Erythroblast (primary cell): ENCODE measurements at regions not wholly inside any gene's neighbourhood (a gene's known extent, or its start where the extent isn't known, plus 50 kb on each side); places are given as distances from the start of the nearest gene placed in this dataset.

Experiments
- GATA1 ChIP-seq: IDR thresholded peaks from 2 replicates; pipeline ENCODE4 v1.6.1; 2011; ENCODE audit warnings: low read depth, mild to moderate bottlenecking, control low read depth, low read length, moderate library complexity
- POLR2A ChIP-seq: IDR thresholded peaks from 2 replicates; pipeline ENCODE4 v1.6.1; 2011; ENCODE audit warnings: mild to moderate bottlenecking, low read length

DNA sequence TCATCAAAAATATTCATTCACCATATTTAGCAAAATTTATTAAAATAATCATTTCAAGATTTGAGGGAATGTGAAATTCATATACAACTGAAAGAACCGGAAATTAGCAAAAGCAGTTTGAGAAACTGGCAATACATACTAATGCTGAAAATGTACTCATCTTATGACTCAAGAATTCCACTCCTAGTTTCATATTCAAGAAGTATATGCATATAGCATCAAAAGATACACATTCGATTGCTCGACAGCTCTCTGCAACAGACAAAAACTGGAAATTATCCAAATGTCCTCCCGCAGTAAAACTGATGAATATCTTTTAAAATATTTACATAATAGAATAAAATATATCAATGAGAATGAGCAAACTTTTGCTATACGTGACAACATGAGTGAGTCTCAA, 189.2 kb upstream of the MGAT4C start:
- TF ChIP-seq POLR2A (no peak), GATA1 (no peak)
